Heart left ventricle (tissue), 13 donors: ENCODE measurements at regions not wholly inside any gene's neighbourhood (a gene's known extent, or its start where the extent isn't known, plus 50 kb on each side); places are given as distances from the start of the nearest gene placed in this dataset.
"Not testable (repeated sequence)": the region's sequence is repeated elsewhere in the genome, so short reads cannot be mapped to it uniquely, and the experiment has no call there.

Experiments used
- CTCF ChIP-seq, 12 donors: fragments of 200-600 bp; sonication (generic) in 4 of 12; IDR thresholded peaks; one replicate each; pipeline versions ENCODE4 v1.5.0 to v1.8.0; 2018 to 2022; ENCODE audit warnings: antibody characterized with exemption in 12 of 12, mild to moderate bottlenecking in 5 of 12
- POLR2A ChIP-seq, 2 donors: fragments of 450-650 bp; IDR thresholded peaks; one replicate each; pipeline ENCODE4 v1.6.1; 2017; ENCODE audit warnings: antibody characterized with exemption in 2 of 2, mild to moderate bottlenecking in 2 of 2, moderate library complexity in 2 of 2
- donor health status: ischemic (EF 13 %, LVEDD 7.1; RV severe dilation, severe dysfunction).
- donor health status: DM: no; HTN: yes; CAD: no.
- donor health status: DM: no; HTN: no; CAD: no.
- donor health status: ischemic (EF 25% LVEDD 6.9; RV normal size, moderate dysfunction).
- donor health status: ischemic (EF 25% LVEDD 5.7; RV mildly dilated, moderate dysfunction).
- donor health status: ischemic (EF 35%, LVEDD 5.7; RV mildly dilated, moderate dysfunction).
- donor health status: nonischemic (EF 11% LVEDD 7.7; RV severe dilation, severe dysfunction).
- donor health status: DM: yes; HTN: yes; CAD: no.
- donor health status: PGD.
- donor health status: ischemic (EF 29% LVEDD 5.4; RV normal size, mild dysfunction).
- donor health status: nonischemic (EF 23%, LVEDD 6.1; RV moderate dilation, normal function).

- not testable (repeated sequence) for TF ChIP-seq CTCF, POLR2A (IDR thresholded peaks at IDR 0.05)
These were observed 101.3 kb upstream of the FOXQ1 start for GRCh38 chr6:1210631-1211030.
